Sigmoid colon (tissue), 4 donors: ENCODE measurements at regions not wholly inside any gene's neighbourhood (a gene's known extent, or its start where the extent isn't known, plus 50 kb on each side); places are given as distances from the start of the nearest gene placed in this dataset.

Experiments used
- CTCF ChIP-seq, 4 experiments: fragments of 450-650 bp in 3 of 4; fragments of 200-600 bp in 1 of 4; IDR thresholded peaks; one replicate each; pipeline ENCODE4 v1.5.1; 2016 to 2019; ENCODE audit warnings: antibody characterized with exemption in 4 of 4, mild to moderate bottlenecking in 3 of 4, moderate library complexity in 2 of 4
- EP300 ChIP-seq, 4 donors: sonication (generic); formaldehyde crosslinking; IDR thresholded peaks; one replicate each; pipeline ENCODE4 v1.6.1; 2017; ENCODE audit warnings: antibody characterized with exemption in 4 of 4
- POLR2A ChIP-seq, 2 donors: fragments of 450-650 bp; IDR thresholded peaks; one replicate each; pipeline ENCODE4 v1.6.1; 2016; ENCODE audit warnings: antibody characterized with exemption in 2 of 2, mild to moderate bottlenecking in 2 of 2, moderate library complexity in 2 of 2
- POLR2AphosphoS5 ChIP-seq, 4 donors: sonication (generic); formaldehyde crosslinking; IDR thresholded peaks; one replicate each; pipeline ENCODE4 v1.6.1; 2017; ENCODE audit warnings: antibody characterized with exemption in 4 of 4

DNA sequence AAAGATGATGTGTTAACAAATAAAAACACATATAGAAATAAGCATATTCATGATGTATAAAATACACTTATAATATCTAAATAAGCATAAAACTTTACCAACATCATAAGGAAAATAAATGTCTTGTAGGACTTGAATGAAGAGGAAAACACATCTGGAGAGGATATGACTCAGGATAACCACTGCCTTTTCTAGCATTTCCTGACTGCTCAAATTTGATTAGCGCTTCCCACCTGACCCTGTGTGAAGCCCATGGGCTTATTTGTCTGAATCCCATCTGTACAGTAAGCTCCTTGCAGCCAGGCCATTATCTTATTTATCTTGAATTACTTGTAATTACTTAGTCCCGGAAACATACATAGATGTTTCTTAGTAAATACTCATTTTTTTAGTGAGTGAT is 608.6 kb downstream of the COL12A1 start:
- TF ChIP-seq CTCF (IDR thresholded peaks at IDR 0.05) (no peak), POLR2A (IDR thresholded peaks at IDR 0.05) (no peak), EP300 (IDR thresholded peaks at IDR 0.05) (no peak), POLR2AphosphoS5 (IDR thresholded peaks at IDR 0.05) (no peak)
